HAP-1 (cell line): ENCODE measurements at regions not wholly inside any gene's neighbourhood (a gene's known extent, or its start where the extent isn't known, plus 50 kb on each side); places are given as distances from the start of the nearest gene placed in this dataset.

ENCODE experiments used
- DNase-seq, 2 experiments: peaks; one replicate each; pipeline ENCODE4 v3.0.0-alpha.2; 2016 to 2020; ENCODE audit warnings: low spot score in 2 of 2
- H3K27me3 ChIP-seq: fragments of 250-450 bp; sonication (Bioruptor Pico); 2 replicates; pipeline ENCODE4 v1.5.1; 2020; ENCODE audit warnings: low read depth, mild to moderate bottlenecking, moderate library complexity
- H3K36me3 ChIP-seq: fragments of 250-450 bp; sonication (Bioruptor Pico); replicated peaks from 2 replicates; pipeline ENCODE4 v1.5.1; 2020; ENCODE audit warnings: mild to moderate bottlenecking
- H3K4me1 ChIP-seq: fragments of 250-450 bp; sonication (Bioruptor Pico); 2 replicates; pipeline ENCODE4 v1.5.1; 2020; ENCODE audit warnings: mild to moderate bottlenecking
- H3K4me3 ChIP-seq: fragments of 250-450 bp; sonication (Bioruptor Pico); 2 replicates; pipeline ENCODE4 v1.5.1; 2020; ENCODE audit warnings: mild to moderate bottlenecking, moderate library complexity
- H3K9me3 ChIP-seq: fragments of 250-450 bp; sonication (Bioruptor Pico); 2 replicates; pipeline ENCODE4 v1.5.1; 2020; ENCODE audit warnings: mild to moderate bottlenecking, moderate library complexity
- in situ Hi-C: fragments of 300-500 bp; cut with MboI; formaldehyde crosslinking; loops from 3 replicates; pipeline ENCODE4 v1.14.3; 2020; ENCODE audit warnings: low sequenced_read_pairs, inconsistent platforms, mixed read lengths

DNA sequence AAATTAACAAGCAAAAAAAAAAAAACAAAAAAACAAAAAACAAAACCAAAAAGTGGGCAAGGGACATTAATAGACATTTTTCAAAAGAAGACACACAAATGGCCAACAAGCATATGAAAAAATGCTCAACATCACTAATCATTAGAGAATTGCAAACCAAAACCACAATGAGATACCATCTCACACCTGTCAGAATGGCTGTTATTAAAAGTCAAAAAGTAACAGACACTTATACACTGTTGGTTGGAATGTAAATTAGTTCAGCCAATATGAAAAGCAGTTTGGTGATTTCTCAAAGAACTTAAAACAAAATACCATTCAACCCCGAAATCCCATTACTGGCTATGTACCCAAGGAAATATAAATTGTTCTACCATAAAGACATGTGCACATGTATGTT, 222.4 kb upstream of the CD96 start:
- Histone ChIP-seq H3K4me1 (peaks cover 14% of the 10 kb centered on the region), H3K27me3 (no peaks in the 10 kb centered on the region), H3K4me3 (no peak overlapping the region), H3K36me3 (no peaks in the 10 kb centered on the region), H3K9me3 (no peaks in the 10 kb centered on the region)
- in situ Hi-C loops = no loop called here
- DNase-seq = no peak

DNA sequence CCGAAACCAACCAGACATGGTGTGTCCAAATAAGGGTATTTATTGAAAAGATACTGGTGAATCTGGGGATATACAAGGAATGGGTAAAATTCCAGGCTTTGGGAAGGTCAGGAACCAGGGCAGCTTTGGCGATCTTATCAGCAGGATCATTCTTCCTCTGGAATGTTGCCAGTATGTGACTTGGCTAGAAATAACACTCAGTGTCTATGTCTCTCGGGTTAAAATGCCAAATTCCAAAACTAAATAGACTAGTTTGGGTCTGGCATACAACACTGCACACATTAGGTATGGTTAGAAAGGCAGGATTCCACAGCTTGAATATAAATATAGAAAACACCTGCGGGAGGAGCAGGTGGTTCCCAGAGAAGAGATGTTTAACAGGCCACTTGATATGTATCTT, 220.2 kb upstream of the CD96 start:
- Histone ChIP-seq H3K4me1 (peaks cover 6% of the 10 kb centered on the region; the same call in 1 of the 2 replicates), H3K27me3 (no peaks in the 10 kb centered on the region), H3K4me3 (no peak overlapping the region), H3K9me3 (no peaks in the 10 kb centered on the region), H3K36me3 (no peaks in the 10 kb centered on the region)
- in situ Hi-C loops = no loop called here
- no peak for DNase-seq

DNA sequence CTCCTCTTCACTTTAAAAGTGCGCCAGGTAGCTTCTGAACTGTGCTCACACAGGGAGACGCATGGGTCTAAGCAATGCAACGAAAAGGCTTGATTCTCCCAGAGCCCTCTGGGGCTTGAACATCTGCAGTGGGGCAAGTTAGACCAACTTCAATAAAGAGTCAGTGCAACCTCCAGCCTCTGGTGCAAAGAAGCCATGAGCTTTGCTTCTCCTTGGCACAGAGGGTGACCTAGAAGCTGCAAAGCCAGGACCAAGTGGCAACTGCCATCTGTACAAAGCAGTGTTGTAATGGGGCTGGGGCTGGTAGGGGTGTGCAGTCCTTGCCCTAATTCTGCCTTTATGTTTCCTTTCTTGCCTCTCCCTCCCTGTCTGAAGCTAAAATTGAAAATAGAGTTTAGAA, 219.0 kb upstream of the CD96 start:
- DNase-seq = no peak
- in situ Hi-C loops = no loop called here
- H3K9me3 ChIP-seq = no peaks in the 10 kb centered on the region
- H3K27me3 ChIP-seq = no peaks in the 10 kb centered on the region
- H3K36me3 ChIP-seq = no peaks in the 10 kb centered on the region
- H3K4me3 ChIP-seq = no peak overlapping the region
- peaks cover 6% of the 10 kb centered on the region; the same call in 1 of the 2 replicates for H3K4me1 ChIP-seq

- H3K36me3 ChIP-seq = no peaks in the 10 kb centered on the region
- no peak for DNase-seq
- no peaks in the 10 kb centered on the region for H3K27me3 ChIP-seq
- no peak overlapping the region for H3K4me3 ChIP-seq
- H3K4me1 ChIP-seq = peaks cover 6% of the 10 kb centered on the region; the same call in 1 of the 2 replicates
- H3K9me3 ChIP-seq = no peaks in the 10 kb centered on the region
- in situ Hi-C loops = no loop called here
These were observed 217.8 kb upstream of the CD96 start for GRCh38 chr3:111324151-111324550.

DNA sequence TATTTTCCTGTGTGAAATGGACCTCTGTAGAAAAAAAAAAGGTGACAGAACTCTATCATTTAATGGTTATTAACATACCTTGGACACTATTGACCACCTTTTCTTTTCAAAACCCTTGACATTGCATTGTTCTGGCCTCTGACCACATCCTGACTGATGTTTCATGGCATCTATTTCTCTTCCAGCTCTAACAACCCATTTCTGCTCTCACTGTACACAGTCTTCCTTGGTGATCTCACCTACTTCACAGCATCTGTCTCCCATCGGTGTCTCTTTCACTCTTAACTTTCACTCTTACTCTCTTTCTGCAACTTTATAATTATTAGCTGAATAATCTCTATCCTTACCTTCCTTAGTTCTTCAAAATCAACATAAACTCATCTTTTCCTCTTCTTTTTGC, 217.4 kb upstream of the CD96 start:
- in situ Hi-C loops = no loop called here
- DNase-seq = no peak
- Histone ChIP-seq H3K4me3 (no peak overlapping the region), H3K36me3 (no peaks in the 10 kb centered on the region), H3K27me3 (no peaks in the 10 kb centered on the region), H3K9me3 (no peaks in the 10 kb centered on the region), H3K4me1 (peaks cover 6% of the 10 kb centered on the region; the same call in 1 of the 2 replicates)

DNA sequence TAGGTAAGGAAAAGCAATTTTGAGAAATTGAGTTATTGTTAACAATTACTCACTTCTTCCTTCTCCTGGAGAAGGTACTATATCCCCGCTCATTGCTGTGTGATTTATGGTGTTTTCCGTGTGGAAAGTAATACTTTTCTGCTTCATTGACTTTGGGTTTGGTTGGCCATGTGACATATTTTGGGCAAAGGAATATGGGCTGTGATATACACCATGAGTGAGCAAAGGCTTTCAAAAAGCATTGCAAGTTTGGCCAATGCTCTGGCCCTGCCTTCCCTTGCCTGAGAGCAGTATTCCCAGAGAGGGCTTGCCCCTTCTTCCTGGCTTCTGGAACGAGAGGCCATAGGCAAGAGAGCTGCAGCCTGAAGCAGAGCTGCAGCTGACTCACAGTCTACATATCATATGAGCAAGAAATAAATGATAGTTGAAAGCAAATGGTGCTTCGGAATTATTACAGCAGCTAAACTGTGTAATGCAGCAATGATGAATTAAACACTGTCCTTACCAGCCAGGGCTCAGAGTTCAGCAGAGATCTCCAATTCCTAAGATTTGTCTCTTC, 216.8 kb upstream of the CD96 start:
- H3K27me3 ChIP-seq = no peaks in the 10 kb centered on the region
- no peak overlapping the region for H3K4me3 ChIP-seq
- no peak for DNase-seq
- in situ Hi-C loops = no loop called here
- H3K4me1 ChIP-seq = peaks cover 6% of the 10 kb centered on the region; the same call in 1 of the 2 replicates
- H3K36me3 ChIP-seq = no peaks in the 10 kb centered on the region
- H3K9me3 ChIP-seq = no peaks in the 10 kb centered on the region

- Histone ChIP-seq H3K9me3 (no peaks in the 10 kb centered on the region), H3K36me3 (no peaks in the 10 kb centered on the region), H3K27me3 (no peaks in the 10 kb centered on the region), H3K4me1 (peaks cover 6% of the 10 kb centered on the region; the same call in 1 of the 2 replicates), H3K4me3 (no peak overlapping the region)
- no peak for DNase-seq
- in situ Hi-C loops = no loop called here
These were observed 215.6 kb upstream of the CD96 start for GRCh38 chr3:111326144-111326995.

DNA sequence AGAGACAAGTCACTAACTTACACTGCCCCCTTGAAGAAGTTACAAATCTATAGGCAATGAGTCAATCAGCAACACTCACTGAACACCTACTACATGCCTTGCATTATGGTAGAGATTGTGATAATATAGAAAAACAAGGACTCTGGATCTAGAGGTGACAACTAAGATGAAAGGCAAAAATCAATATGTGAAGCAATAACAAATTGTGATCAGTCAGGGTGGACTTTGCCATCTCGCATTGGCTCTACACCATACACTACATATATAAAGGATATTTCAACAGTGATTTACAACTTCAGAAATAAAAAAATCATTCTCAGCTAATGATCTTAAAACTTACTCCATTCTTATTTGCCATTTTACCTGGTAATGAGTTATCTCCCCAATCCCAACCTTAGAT, 210.7 kb upstream of the CD96 start:
- Histone ChIP-seq H3K9me3 (no peaks in the 10 kb centered on the region), H3K4me3 (no peak overlapping the region), H3K4me1 (no peaks in the 10 kb centered on the region), H3K36me3 (no peaks in the 10 kb centered on the region), H3K27me3 (no peaks in the 10 kb centered on the region)
- no peak for DNase-seq
- in situ Hi-C loops = no loop called here

DNA sequence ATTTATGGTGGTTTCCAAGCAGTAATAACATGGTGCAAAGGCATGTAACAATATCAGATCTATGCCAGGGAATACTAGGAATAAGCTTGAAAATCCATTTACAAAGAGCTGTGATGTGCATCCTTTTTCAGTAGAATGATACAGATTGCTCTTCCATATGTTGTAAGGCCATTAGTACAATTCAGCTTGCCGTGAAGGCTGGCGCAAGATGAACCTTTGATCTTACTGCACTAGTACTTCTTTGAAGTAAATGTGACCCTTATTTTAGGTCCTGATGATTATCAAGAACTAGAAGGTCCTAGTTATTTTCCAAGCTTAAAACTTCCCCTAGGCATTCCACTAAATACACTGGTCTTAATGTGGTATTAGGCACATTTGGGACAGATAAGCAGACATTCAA, 210.1 kb upstream of the CD96 start:
- H3K4me1 ChIP-seq = no peaks in the 10 kb centered on the region
- no peaks in the 10 kb centered on the region for H3K36me3 ChIP-seq
- H3K27me3 ChIP-seq = no peaks in the 10 kb centered on the region
- no peak for DNase-seq
- no peaks in the 10 kb centered on the region for H3K9me3 ChIP-seq
- no peak overlapping the region for H3K4me3 ChIP-seq
- in situ Hi-C loops = no loop called here

DNA sequence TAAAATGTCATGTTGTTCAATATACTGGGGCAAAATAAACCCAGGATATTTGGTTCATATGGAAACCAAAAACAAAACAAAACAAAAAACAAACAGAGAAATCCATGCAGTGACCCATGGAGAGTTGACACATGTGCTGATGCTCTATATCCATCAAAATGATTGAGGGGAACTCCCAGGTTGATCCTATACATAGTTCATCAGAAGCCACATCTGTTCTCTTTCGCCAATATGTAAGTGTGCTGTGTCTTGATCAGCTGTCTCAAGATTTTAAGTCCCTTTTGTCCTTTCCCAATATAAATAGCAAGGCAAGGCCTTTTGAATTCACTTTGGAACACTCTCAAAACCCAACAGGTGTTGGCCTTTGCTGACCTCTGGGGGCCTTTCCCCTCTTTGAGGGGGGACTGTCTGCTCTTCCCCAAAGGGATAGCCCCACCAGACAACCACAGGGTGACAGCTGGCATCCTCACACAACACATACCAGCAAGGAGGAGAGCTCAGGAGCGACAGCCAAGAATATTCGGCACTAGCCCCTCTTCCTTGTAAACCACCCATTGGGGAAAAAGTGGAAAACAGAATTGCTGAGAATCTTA, 209.4 kb upstream of the CD96 start:
- DNase-seq = no peak
- no peaks in the 10 kb centered on the region for H3K27me3 ChIP-seq
- no peak overlapping the region for H3K4me3 ChIP-seq
- H3K36me3 ChIP-seq = no peaks in the 10 kb centered on the region
- H3K9me3 ChIP-seq = no peaks in the 10 kb centered on the region
- no peaks in the 10 kb centered on the region for H3K4me1 ChIP-seq
- in situ Hi-C loops = no loop called here

DNA sequence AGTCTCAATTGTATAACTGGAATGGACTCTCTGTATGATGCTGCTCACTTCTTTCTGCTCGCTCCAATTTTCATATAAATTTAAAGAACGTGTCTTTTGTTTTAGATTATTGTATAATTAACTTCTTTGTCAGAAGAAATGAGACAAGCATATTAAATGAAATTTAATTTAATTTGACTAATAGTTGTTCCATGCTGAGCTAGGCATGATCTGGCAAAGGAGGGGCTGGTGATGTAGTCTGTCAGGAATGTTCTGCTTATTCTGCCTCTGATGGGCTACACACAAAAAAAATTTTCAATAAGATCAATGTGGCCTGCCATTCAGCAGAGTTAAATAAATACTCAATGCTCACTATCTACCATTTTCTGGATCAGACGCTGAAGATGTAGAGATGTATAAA, 208.4 kb upstream of the CD96 start:
- H3K4me3 ChIP-seq = no peak overlapping the region
- no peaks in the 10 kb centered on the region for H3K4me1 ChIP-seq
- in situ Hi-C loops = no loop called here
- H3K36me3 ChIP-seq = no peaks in the 10 kb centered on the region
- H3K9me3 ChIP-seq = no peaks in the 10 kb centered on the region
- no peak for DNase-seq
- H3K27me3 ChIP-seq = no peaks in the 10 kb centered on the region

DNA sequence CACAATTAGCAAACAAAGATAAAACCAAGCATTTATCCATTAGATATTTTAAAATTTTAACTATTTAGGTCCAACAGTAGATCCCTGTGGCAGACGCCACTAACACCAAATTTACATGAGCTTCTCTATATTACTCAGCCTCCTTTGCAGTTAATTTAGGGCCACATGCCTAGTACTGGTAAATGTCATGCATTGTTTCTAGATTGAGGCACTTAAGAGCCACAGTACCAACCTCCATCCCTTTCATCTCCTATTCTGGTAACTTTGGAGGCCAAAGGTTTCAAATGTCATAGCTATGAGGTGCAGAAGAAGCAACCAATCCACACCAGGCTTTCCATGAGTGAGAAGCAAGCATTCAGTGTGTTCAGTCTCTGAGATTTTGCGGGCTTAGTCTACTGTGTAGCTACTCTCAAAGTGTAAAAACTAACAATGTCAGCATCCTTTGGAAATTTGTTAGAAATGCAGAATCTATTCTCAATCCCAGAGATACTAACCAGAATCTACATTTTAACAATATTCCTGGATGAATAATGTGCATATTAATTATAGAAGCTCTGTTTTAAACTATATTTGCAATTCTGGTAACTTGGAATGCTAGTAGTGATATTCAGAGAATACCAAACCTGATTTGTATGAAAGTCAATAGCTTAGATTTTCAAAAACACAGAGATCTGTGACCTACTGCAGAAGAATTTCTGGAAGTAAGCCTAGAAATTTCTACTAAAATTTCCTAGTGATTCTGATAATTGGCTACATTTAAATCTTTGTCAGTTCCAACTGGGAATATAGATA, 206.3 kb upstream of the CD96 start:
- Histone ChIP-seq H3K27me3 (no peaks in the 10 kb centered on the region), H3K9me3 (no peaks in the 10 kb centered on the region), H3K36me3 (no peaks in the 10 kb centered on the region), H3K4me1 (peaks cover 3% of the 10 kb centered on the region), H3K4me3 (no peak overlapping the region)
- no peak for DNase-seq
- in situ Hi-C loops = no loop called here

DNA sequence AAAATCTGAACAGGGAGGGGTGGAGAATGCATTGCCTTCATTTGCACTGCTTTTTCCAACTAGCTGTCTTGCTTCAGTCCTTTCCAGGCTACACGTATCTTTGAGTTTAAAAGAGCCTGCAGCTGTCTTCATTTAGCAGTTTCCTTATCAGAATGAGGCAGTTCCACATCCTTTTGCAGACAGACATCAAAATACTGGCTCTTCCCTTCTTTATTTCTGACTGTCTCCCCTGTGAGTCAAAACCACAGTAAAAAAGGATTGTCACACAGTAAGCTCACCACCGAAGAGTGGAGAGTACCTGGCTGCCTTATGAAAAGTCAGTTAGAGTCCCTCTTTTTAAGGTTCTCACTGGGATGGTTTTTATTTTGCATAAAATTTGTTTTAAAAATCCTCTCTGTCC, 205.5 kb upstream of the CD96 start:
- H3K4me3 ChIP-seq = no peak overlapping the region
- in situ Hi-C loops = no loop called here
- no peak for DNase-seq

More for the DNA sequence above, 205.5 kb upstream of the CD96 start:
- no peaks in the 10 kb centered on the region for H3K9me3 ChIP-seq
- peaks cover 3% of the 10 kb centered on the region for H3K4me1 ChIP-seq
- no peaks in the 10 kb centered on the region for H3K36me3 ChIP-seq
- no peaks in the 10 kb centered on the region for H3K27me3 ChIP-seq
